ENCODE measurements at regions not wholly inside any gene's neighbourhood (a gene's known extent, or its start where the extent isn't known, plus 50 kb on each side); places are given as distances from the start of the nearest gene placed in this dataset.
A peak's percentile ranks its signal among the peaks of the same experiment; 100 is the strongest.

DNA sequence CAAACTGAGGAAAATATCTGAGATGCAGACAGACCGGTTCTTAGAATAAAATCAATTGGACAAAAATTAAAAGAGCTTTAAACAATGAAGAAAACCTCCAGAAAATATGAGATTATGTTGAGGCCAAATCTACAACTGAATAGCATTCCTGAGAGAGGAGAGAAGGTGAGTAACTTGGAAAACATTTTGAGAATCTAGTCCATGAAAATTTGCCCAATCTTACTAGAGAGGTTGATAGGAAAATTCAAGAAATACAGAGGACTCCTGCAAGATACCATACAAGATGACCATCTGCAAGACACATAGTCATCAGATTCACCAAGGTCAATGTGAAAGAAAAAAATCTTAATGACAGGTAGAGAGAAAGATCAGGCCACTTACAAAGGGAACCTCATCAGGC lies 437.7 kb upstream of the ADGRB3 start:
- Histone ChIP-seq H3K79me1 (ENCODE audit: low read depth, low read length) (no peaks in the 10 kb centered on the region), H3K14ac (ENCODE audit: insufficient read length) (no peak overlapping the region), H3K36me3 (ENCODE audit: control insufficient read depth in 2 of 4, insufficient read depth in 4 of 4, low read length in 3 of 4) (no peaks in the 10 kb centered on the region; a peak in 2 of 8 replicates), H3K4me1 (replicated peaks in 1 of 4; ENCODE audit: control insufficient read depth in 3 of 4, insufficient read depth in 4 of 4, low read length in 3 of 4) (no peaks in the 10 kb centered on the region), H2BK120ac (replicated peaks; ENCODE audit: low read depth, low read length) (no peak overlapping the region), H2AK5ac (ENCODE audit: low read depth, low read length) (no peak overlapping the region), H4K91ac (replicated peaks; ENCODE audit: insufficient read length, low read length) (no peak overlapping the region), H3K18ac (ENCODE audit: extremely low read depth, low read length) (no peak overlapping the region), H3K4me2 (ENCODE audit: insufficient read depth in 1 of 2, low read depth in 2 of 2, low read length in 2 of 2) (no peak overlapping the region), H2BK12ac (ENCODE audit: low read depth, low read length) (no peak overlapping the region), H3K4ac (replicated peaks; ENCODE audit: insufficient read length, low read depth, low read length) (no peak overlapping the region), H2BK20ac (ENCODE audit: low read length) (no peak overlapping the region), H4K20me1 (replicated peaks in 1 of 2; ENCODE audit: control insufficient read depth in 1 of 2, insufficient read depth in 2 of 2, low read length in 2 of 2) (no peaks in the 10 kb centered on the region), H2AFZ (ENCODE audit: low read length) (no peak overlapping the region), H3K79me2 (ENCODE audit: control insufficient read depth in 1 of 2, insufficient read depth in 2 of 2, low read length in 2 of 2) (no peaks in the 10 kb centered on the region), H3K23ac (ENCODE audit: insufficient read length) (no peak overlapping the region), H3K9me3 (ENCODE audit: insufficient read depth in 2 of 2, low read depth in 1 of 2, low read length in 1 of 2) (peaks cover 4 to 9% of the 10 kb centered on the region in 2 experiments; a peak in 2 of 4 replicates), H3K56ac (replicated peaks; ENCODE audit: insufficient read length, low read depth, low read length) (no peak overlapping the region), H3K27ac (ENCODE audit: low read depth, low read length) (no peak overlapping the region), H3K9ac (replicated peaks in 1 of 4; ENCODE audit: extremely low read depth in 1 of 4, low read depth in 3 of 4, low read length in 3 of 4) (no peak overlapping the region), H3K27me3 (replicated peaks in 1 of 4; ENCODE audit: control insufficient read depth in 3 of 4, extremely low read depth in 1 of 4, insufficient read depth in 3 of 4, low read length in 3 of 4) (no peaks in the 10 kb centered on the region), H4K5ac (ENCODE audit: insufficient read length, low read depth, low read length) (no peak overlapping the region), H3K4me3 (ENCODE audit: extremely low read depth in 1 of 4, insufficient read depth in 2 of 4, low read depth in 3 of 4, low read length in 4 of 4) (peak overlapping the region in 1 of 4 experiments; percentile 13; a peak in 1 of 8 replicates), H4K8ac (ENCODE audit: extremely low read depth, insufficient read depth, low read length) (no peak overlapping the region), H2BK15ac (ENCODE audit: low read length) (no peak overlapping the region), H3K23me2 (ENCODE audit: low read depth, low read length) (no peaks in the 10 kb centered on the region), H2BK5ac (ENCODE audit: low read depth, low read length) (no peak overlapping the region)
- POLR2A ChIA-PET (ENCODE audit: partially characterized antibody), result no interaction called here
- DNase-seq (ENCODE audit: low read depth in 1 of 2, low spot score in 2 of 2) (no peak), FAIRE-seq (no peak)
- WGBS, 2 experiments (ENCODE audit: extremely low coverage in 1 of 2, insufficient coverage in 1 of 2, insufficient read length in 1 of 2, insufficient replicate concordance in 2 of 2, low coverage in 1 of 2, low lambda C conversion rate in 2 of 2, missing lambda C conversion rate in 1 of 2), result 93% methylated on average over 1 of the region's 1 CpG; no CpG with 5 or more reads in 1 of the 2 experiments
- CTCF ChIA-PET (ENCODE audit: partially characterized antibody), result interaction anchor here (1.0 to 2.1 kb wide), 6 partner anchors 29 to 456 kb away, joined by 3 to 8 read pairs (median 4); no protein-coding TSS in a partner anchor
- TF ChIP-seq BACH1 (IDR thresholded peaks at IDR 0.05; ENCODE audit: low read length), result no peak
- TF ChIP-seq SAP30 (IDR thresholded peaks at IDR 0.05; ENCODE audit: insufficient read depth, insufficient replicate concordance, low read length), result no peak
- TF ChIP-seq SP2 (IDR thresholded peaks at IDR 0.05; ENCODE audit: low read length), result no peak
- TF ChIP-seq EP300 (IDR thresholded peaks at IDR 0.05; ENCODE audit: borderline replicate concordance in 1 of 2, low read depth in 2 of 2, low read length in 2 of 2), result no peak
- TF ChIP-seq FOSL1 (IDR thresholded peaks at IDR 0.05; ENCODE audit: insufficient read depth, low read depth, low read length), result no peak
- TF ChIP-seq, protein P1, sequence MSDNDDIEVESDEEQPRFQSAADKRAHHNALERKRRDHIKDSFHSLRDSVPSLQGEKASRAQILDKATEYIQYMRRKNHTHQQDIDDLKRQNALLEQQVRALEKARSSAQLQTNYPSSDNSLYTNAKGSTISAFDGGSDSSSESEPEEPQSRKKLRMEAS (IDR thresholded peaks at IDR 0.05), result no peak
- no peak for TF ChIP-seq SP1 (IDR thresholded peaks at IDR 0.05; ENCODE audit: low read depth, low read length)
- TF ChIP-seq GTF2F1 (IDR thresholded peaks at IDR 0.05; ENCODE audit: borderline replicate concordance, low read depth, low read length), result no peak
- TF ChIP-seq, protein P2, sequence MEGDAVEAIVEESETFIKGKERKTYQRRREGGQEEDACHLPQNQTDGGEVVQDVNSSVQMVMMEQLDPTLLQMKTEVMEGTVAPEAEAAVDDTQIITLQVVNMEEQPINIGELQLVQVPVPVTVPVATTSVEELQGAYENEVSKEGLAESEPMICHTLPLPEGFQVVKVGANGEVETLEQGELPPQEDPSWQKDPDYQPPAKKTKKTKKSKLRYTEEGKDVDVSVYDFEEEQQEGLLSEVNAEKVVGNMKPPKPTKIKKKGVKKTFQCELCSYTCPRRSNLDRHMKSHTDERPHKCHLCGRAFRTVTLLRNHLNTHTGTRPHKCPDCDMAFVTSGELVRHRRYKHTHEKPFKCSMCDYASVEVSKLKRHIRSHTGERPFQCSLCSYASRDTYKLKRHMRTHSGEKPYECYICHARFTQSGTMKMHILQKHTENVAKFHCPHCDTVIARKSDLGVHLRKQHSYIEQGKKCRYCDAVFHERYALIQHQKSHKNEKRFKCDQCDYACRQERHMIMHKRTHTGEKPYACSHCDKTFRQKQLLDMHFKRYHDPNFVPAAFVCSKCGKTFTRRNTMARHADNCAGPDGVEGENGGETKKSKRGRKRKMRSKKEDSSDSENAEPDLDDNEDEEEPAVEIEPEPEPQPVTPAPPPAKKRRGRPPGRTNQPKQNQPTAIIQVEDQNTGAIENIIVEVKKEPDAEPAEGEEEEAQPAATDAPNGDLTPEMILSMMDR (IDR thresholded peaks at IDR 0.05; ENCODE audit: control extremely low read depth in 1 of 3, insufficient read depth in 1 of 3, low read depth in 1 of 3, low read length in 3 of 3), result no peak
- no peak for TF ChIP-seq SIX5 (IDR thresholded peaks at IDR 0.05; ENCODE audit: low read depth, low read length)
- no peak for TF ChIP-seq CHD1 (IDR thresholded peaks at IDR 0.05; ENCODE audit: low read depth, low read length)

Measured in H1 (cell line).